NCI-H526 (cell line): ENCODE measurements at regions not wholly inside any gene's neighbourhood (a gene's known extent, or its start where the extent isn't known, plus 50 kb on each side); places are given as distances from the start of the nearest gene placed in this dataset.

ENCODE experiments used
- DNase-seq, 2 experiments: peaks; one replicate each; lab custom pipeline; 2025; lab: John Stamatoyannopoulos, UW

- no peak for DNase-seq
Measured at GRCh38 chr11:45554230-45554967, 111.0 kb downstream of the CHST1 start.

DNA sequence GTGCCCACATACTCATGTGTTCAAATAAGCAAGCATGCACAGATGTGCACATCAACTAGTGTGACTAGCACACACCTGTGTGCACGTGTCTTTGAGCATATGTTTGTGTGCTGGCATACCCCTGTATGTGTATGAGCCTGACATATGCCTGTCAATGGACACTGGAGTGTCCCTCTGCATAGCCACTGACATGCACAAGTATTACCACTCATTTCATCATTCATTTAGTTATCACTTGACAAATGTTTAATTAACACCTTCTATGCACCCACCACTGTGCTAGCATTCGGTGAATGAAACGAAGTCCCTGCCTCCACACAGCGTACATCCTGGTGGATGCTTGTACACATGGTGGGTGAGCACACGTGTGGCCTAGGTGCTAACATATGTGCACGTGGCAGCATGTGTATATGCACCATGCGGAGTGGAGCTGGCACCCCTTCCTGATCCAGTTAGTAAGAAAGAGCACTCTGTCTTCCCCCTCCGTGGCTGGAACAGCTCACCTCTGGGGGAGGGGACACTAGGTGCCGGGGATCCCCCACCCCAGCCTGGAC, 112.0 kb downstream of the CHST1 start:
- DNase-seq, result no peak

DNA sequence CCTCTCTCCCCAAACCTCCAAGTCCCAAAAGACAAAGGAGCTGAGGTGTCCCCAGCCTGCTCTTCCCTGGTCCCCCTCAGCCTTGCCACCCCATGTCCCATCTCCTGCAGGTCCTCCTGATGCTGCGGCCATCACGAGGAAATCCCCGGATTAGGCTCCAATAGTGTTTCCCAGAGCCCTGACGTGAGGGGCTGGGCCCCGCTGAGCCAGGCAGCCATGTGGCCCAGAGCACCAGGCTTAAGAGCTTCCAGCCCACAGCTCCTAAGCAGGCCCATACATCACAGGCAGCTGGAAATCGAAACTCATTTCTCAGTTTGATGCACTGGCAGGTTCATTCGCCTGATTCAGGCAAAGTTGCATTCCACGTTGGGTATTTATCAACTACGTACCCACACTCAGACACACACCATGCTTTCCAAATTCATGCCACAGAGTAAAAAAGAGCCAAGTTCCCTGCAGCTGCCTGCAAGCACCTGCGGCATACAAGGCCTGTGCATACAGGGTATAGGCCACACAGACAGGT, 114.2 kb downstream of the CHST1 start:
- no peak for DNase-seq

DNA sequence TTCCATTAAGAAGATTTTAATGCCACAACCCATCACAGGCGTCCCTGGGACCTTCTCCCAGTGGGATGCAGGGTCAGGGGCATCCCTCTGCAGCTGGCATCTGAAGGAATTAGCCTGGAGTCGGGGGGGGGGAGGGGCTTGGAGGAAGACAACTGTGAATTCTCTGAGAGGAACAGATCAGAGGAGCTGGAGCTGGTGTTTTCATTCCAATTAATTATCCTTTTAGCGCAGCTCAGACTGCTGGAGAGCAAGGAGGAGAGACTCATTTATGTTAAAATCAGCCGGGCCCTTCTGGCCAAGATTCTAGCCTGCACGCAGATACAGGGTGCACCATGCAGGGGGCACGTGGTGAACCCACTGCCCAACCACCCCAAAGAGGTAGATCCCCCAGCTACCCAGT, 116.2 kb downstream of the CHST1 start:
- no peak for DNase-seq

DNA sequence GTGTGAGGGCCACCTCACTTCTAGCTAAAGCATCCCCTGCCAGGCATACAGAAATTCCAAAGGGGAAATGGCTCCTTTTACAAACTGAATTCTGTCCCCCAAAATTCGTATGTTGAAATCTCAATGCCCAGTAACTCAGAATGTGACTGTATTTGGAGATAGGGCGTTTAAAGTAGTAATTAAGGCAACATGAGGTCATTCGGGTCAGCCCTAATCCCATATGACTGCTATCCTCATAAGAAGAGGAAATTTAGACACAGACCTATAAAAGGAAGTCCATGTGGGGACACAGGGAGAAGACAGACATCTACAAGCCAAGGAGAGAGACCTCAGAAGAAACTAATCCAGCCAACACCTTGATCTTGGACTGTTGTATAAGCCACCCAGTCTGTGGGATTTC, 119.1 kb downstream of the CHST1 start:
- no peak for DNase-seq

- no peak for DNase-seq
Measured at GRCh38 chr11:45544826-45545225, 120.6 kb downstream of the CHST1 start.

GRCh38 chr11:45543808-45544422, 121.5 kb downstream of the CHST1 start:
- DNase-seq, result no peak

DNA sequence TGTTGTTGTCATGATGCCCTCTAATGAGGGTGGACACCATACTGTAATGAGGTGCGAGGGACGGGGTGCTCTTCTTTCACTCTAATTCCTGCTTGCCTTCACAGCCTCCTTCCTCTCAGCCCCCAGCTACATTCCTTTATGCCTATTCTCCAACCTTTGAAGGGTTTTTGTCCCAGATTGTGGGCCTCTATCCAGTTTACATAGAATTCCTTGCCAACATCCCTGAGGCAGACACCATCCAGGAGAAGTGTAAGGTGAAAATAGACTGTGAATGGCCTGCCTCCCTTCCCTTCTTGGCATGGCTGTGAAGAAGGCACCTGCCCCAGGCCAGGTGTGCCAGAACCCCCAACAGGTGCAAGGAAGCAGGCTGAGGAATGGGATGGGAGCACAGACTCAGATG, 122.3 kb downstream of the CHST1 start:
- no peak for DNase-seq

DNA sequence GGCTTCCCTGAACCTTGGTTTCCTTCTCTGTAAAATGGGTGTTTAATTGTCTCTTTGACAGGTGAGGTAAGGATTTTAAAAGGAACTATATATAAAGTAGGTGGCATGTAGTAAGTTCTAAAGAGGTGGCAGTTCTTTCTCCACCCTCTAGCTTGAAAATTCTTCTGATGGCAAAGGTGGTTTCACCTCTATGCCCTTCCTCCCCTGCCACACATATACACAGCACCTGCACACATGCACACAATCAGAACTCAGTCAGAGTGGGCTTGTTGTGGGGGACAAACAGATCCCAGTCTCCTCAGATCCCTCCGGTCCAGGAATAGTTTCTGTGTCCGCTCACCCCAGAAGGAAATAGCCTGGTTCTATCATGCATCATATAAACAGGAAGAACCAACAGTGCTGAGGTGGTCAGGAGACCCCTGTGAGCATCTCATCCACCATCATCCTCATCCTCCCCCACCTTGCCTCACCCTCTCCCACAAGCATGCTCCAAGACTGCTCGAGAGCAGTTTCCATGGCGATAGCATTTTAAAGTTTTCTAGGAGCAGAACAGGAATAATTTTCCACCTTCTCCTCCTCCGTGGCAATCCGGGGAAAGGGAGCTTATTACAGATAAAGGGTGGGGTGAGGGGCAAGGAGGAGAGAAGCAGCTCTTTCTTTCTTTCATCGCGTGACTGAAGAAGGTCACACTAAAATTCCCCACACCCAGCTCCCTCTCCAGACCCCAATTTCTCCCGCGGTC, 123.6 kb downstream of the CHST1 start:
- no peak for DNase-seq

DNA sequence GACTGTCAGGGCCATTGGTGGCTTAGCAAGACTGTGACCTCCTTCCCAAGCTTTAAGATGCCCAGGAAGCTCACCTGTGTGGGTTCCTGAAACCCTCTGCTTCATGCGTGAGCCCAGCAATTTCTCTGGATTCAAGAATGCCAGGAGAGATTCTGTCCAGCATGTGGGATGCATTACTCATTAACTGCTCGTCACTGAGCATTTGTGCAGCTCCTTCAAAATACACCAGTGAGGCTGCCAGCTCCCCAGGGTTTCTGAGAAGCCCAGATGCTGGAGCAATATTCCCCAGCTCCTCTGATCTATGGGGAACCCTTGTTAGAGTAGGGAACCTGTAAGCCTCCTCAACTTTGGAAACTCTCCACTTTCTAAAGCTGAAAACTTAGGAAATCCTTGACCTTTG, 126.5 kb downstream of the CHST1 start:
- DNase-seq, result no peak

DNA sequence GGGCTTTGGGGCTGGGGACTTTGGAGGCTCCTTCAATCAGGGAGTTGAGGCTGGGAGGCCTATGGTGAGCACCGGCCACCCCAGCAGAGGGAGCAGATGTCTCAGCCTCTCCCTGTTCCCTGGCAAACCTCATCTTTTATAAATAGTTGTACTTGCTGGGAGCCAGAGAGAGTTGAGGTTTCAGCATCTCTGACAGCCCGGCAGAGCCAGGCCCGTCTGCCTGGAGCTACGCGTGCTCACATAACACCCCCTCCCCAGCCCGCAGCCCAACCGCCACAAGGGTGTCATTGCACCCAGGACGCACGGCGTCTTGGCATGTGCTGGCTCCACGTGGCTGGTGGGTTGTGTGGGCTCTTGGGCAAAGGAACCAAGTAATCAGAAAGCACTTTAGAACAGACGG, 127.1 kb downstream of the CHST1 start:
- no peak for DNase-seq

GRCh38 chr11:45537614-45538013, 127.8 kb downstream of the CHST1 start:
- no peak for DNase-seq

DNA sequence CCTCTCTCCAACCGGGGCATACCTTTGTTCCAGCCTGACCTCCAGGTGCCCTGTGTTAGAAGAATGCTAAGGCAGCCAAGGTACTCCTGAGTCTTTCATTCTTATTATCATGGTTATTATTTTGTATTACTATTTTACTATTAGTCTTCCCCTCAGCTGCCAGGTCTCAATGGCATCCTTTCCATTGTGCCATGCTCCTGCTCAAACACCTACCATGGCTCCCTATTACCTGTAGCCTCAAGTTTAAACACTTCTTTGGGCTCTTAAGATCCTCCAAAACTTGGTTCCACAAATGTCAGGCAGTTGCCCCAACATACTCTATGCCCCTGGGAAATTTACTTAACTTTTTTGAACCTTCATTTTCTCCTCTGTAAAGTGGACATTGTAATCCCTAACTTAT, 130.4 kb downstream of the CHST1 start:
- no peak for DNase-seq

GRCh38 chr11:45534132-45534531, 131.3 kb downstream of the CHST1 start:
- no peak for DNase-seq

GRCh38 chr11:45532546-45532945, 132.9 kb downstream of the CHST1 start:
- no peak for DNase-seq

DNA sequence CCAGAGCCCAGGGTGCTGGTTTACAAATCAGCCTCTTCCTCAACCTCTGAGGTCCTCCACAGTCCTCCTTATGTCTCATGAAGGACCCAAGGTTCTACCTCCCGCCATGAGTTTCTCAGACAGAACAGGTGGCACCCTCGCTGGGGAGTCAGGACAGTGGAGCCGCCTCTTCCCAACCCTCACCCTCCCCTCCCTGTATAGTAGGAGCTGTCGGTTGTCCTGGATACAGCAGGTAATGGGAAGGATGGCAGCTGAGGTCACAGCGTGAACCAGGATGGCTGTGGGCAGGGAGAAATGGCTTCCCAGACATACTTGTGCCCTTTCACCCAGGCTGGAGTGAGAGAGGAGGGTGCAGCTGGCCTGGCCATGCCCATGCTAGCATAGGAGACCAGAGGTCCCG, 134.6 kb downstream of the CHST1 start:
- no peak for DNase-seq

GRCh38 chr11:45530111-45530510, 135.3 kb downstream of the CHST1 start:
- no peak for DNase-seq

GRCh38 chr11:45528435-45528834, 137.0 kb downstream of the CHST1 start:
- DNase-seq, result no peak

- DNase-seq, result no peak
Measured at GRCh38 chr11:45527898-45528297, 137.5 kb downstream of the CHST1 start.

- DNase-seq, result no peak
Measured at GRCh38 chr11:45525393-45525792, 140.0 kb downstream of the CHST1 start.

DNA sequence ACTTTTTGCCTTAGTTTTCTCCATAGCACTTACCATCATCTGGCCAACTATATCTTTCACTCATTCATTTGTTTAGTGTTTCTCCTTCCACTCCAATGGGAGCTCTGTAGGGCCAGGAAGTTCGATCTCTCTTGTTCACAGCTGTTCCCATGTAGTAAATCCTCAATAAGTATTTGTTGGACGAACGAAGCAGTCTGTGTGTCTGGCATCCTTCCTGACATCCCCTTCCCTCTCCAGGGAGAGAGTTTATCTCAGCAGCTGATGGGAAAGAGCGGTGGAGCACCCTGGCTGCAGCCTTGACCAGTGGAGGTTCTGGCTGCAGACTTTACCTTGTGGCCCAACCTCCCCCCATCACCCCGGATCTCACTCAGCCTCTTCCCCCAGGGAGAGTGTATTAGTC, 141.7 kb downstream of the CHST1 start:
- DNase-seq, result no peak

GRCh38 chr11:45518833-45519535, 146.4 kb downstream of the CHST1 start:
- no peak for DNase-seq
